SU-DHL-6 (cell line): ENCODE measurements at regions not wholly inside any gene's neighbourhood (a gene's known extent, or its start where the extent isn't known, plus 50 kb on each side); places are given as distances from the start of the nearest gene placed in this dataset.

Experiments used
- H2AFZ ChIP-seq: fragments of 200-600 bp; sonication (generic); 2 replicates; pipeline ENCODE4 v1.6.1; 2014; ENCODE audit warnings: low read depth, mild to moderate bottlenecking, moderate library complexity, mixed read lengths, antibody characterized with exemption, low read length; ENCODE audit not compliant: severe bottlenecking
- H3F3A ChIP-seq: fragments of 200-600 bp; shearing (Covaris generic); 2 replicates; pipeline ENCODE4 v1.6.0; 2016; ENCODE audit warnings: antibody characterized with exemption, mild to moderate bottlenecking; ENCODE audit not compliant: insufficient read depth
- H3K27ac ChIP-seq: fragments of 200-600 bp; sonication (generic); 2 replicates; pipeline ENCODE4 v1.5.1; 2016; ENCODE audit warnings: low read depth, mild to moderate bottlenecking, low read length, moderate library complexity, mixed read lengths
- H3K27me3 ChIP-seq: fragments of 200-600 bp; sonication (generic), shearing (Covaris generic); 2 replicates; pipeline ENCODE4 v1.6.0; 2014; ENCODE audit warnings: mild to moderate bottlenecking, low read length
- H3K36me3 ChIP-seq: fragments of 200-600 bp; sonication (generic); 2 replicates; pipeline ENCODE4 v1.6.1; 2014; ENCODE audit warnings: mild to moderate bottlenecking, low read length, mixed read lengths
- H3K4me2 ChIP-seq: fragments of 300-600, 200-600 bp; shearing (Covaris generic), sonication (generic); 2 replicates; pipeline ENCODE4 v1.6.0; 2014; ENCODE audit warnings: low read length, low read depth, mild to moderate bottlenecking; ENCODE audit not compliant: poor library complexity, severe bottlenecking
- H3K4me3 ChIP-seq: fragments of 200-600 bp; sonication (generic); 2 replicates; pipeline ENCODE4 v1.5.1; 2014; ENCODE audit warnings: antibody characterized with exemption, low read length, mild to moderate bottlenecking, mixed read lengths; ENCODE audit not compliant: insufficient read depth, poor library complexity, severe bottlenecking
- H3K79me2 ChIP-seq: fragments of 200-600 bp; sonication (generic); 2 replicates; pipeline ENCODE4 v1.6.1; 2014; ENCODE audit warnings: mild to moderate bottlenecking, low read length, moderate library complexity; ENCODE audit not compliant: insufficient read depth
- H3K9ac ChIP-seq: fragments of 200-600 bp; sonication (generic); 2 replicates; pipeline ENCODE4 v1.7.0; 2014; ENCODE audit warnings: mild to moderate bottlenecking, low read length
- H3K9me2 ChIP-seq: fragments of 200-600 bp; sonication (generic); replicated peaks from 2 replicates; pipeline ENCODE4 v1.6.1; 2014; ENCODE audit warnings: low read length; ENCODE audit not compliant: insufficient read depth
- H3K9me3 ChIP-seq: fragments of 200-600 bp; sonication (generic); 2 replicates; pipeline ENCODE4 v1.6.1; 2014; ENCODE audit warnings: low read length, mixed read lengths; ENCODE audit not compliant: insufficient read depth
- H4K20me1 ChIP-seq: fragments of 200-600 bp; sonication (generic); 2 replicates; pipeline ENCODE4 v1.6.1; 2014; ENCODE audit warnings: low read depth, mild to moderate bottlenecking, antibody characterized with exemption, low read length, moderate library complexity, mixed read lengths
- CTCF ChIP-seq: fragments of 200-600 bp; sonication (generic); IDR thresholded peaks from one replicate; pipeline ENCODE4 v1.5.1; 2017; ENCODE audit warnings: antibody characterized with exemption, mild to moderate bottlenecking, low read length, moderate library complexity; ENCODE audit not compliant: insufficient read depth, poor library complexity, severe bottlenecking
- EZH2phosphoT487 ChIP-seq: fragments of 200-600 bp; sonication (generic), shearing (Covaris generic); conservative IDR thresholded peaks from 2 replicates; pipeline ENCODE4 v1.6.1; 2018; ENCODE audit warnings: mild to moderate bottlenecking, antibody characterized with exemption, low read length, moderate library complexity, mixed read lengths

GRCh38 chr12:118773956-118774723 is 207.2 kb upstream of the SRRM4 start:
- Histone ChIP-seq H3K27me3 (no peaks in the 10 kb centered on the region), H2AFZ (no peak overlapping the region), H3K36me3 (no peaks in the 10 kb centered on the region), H3K27ac (no peak overlapping the region), H3K9me2 (no peaks in the 10 kb centered on the region), H3K4me2 (no peak overlapping the region), H3K4me3 (no peak overlapping the region), H3F3A (no peaks in the 10 kb centered on the region), H3K9ac (no peak overlapping the region), H3K79me2 (no peaks in the 10 kb centered on the region), H3K9me3 (no peaks in the 10 kb centered on the region), H4K20me1 (no peaks in the 10 kb centered on the region)
- TF ChIP-seq CTCF (no peak), EZH2phosphoT487 (no peak)

GRCh38 chr12:118777504-118777903 is 203.8 kb upstream of the SRRM4 start:
- Histone ChIP-seq H3K79me2 (no peaks in the 10 kb centered on the region), H3K4me3 (no peak overlapping the region), H3K9me2 (no peaks in the 10 kb centered on the region), H3K4me2 (no peak overlapping the region), H4K20me1 (no peaks in the 10 kb centered on the region), H3K9me3 (no peaks in the 10 kb centered on the region), H3F3A (no peaks in the 10 kb centered on the region), H3K27me3 (no peaks in the 10 kb centered on the region), H3K9ac (no peak overlapping the region), H2AFZ (no peak overlapping the region), H3K27ac (no peak overlapping the region), H3K36me3 (no peaks in the 10 kb centered on the region)
- TF ChIP-seq CTCF: no peak
- TF ChIP-seq EZH2phosphoT487: no peak

- H3K36me3 ChIP-seq: no peaks in the 10 kb centered on the region
- H3K27ac ChIP-seq: no peak overlapping the region
- H3K4me2 ChIP-seq: no peak overlapping the region
- no peaks in the 10 kb centered on the region for H3K9me2 ChIP-seq
- H4K20me1 ChIP-seq: no peaks in the 10 kb centered on the region
- H3K27me3 ChIP-seq: no peaks in the 10 kb centered on the region
- no peaks in the 10 kb centered on the region for H3K9me3 ChIP-seq
- H3K4me3 ChIP-seq: no peak overlapping the region
- no peak for TF ChIP-seq CTCF
- no peak for TF ChIP-seq EZH2phosphoT487
- H2AFZ ChIP-seq: no peak overlapping the region
- no peaks in the 10 kb centered on the region for H3K79me2 ChIP-seq
- H3F3A ChIP-seq: no peaks in the 10 kb centered on the region
- no peak overlapping the region for H3K9ac ChIP-seq
Measured at GRCh38 chr12:118778077-118778476, 203.3 kb upstream of the SRRM4 start.
